ENCODE measurements at regions not wholly inside any gene's neighbourhood (a gene's known extent, or its start where the extent isn't known, plus 50 kb on each side); places are given as distances from the start of the nearest gene placed in this dataset.
"Not testable (repeated sequence)": the region's sequence is repeated elsewhere in the genome, so short reads cannot be mapped to it uniquely, and the experiment has no call there.

DNA sequence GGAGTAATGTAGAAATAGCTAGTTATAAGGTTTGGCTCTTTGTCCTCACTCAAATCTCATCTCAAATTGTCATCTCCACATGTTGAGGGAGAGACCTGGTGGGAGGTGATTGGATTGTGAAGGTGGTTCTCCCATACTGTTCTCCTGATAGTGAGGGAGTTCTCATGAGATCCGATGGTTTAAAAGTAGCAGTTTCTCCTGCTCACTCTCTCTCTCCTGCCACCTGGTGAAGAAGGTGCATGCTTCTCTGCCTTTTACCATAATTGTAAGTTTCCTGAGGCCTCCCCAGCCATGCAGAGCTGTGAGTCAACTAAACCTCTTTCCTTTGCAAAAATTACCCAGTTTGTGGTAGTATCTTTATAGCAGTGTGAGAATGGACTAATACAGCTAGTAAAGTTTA, 849.4 kb downstream of the DACH1 start:
- no peaks in the 10 kb centered on the region for H3K27me3 ChIP-seq (ENCODE audit: insufficient read depth, insufficient read length)
- no peak overlapping the region for H3K9ac ChIP-seq (ENCODE audit: insufficient read length, low read depth)
- H3K9me3 ChIP-seq (ENCODE audit: insufficient read depth, low read length): no peaks in the 10 kb centered on the region
- no peak overlapping the region for H3K4me3 ChIP-seq (ENCODE audit: insufficient read length, low read depth)
- H3K36me3 ChIP-seq (ENCODE audit: insufficient read depth, insufficient read length, low read length): no peaks in the 10 kb centered on the region
- no peak for DNase-seq (ENCODE audit: low read depth, low spot score)
- H3K4me1 ChIP-seq (ENCODE audit: insufficient read depth, insufficient read length): no peaks in the 10 kb centered on the region
- TF ChIP-seq SUZ12 (IDR thresholded peaks at IDR 0.05; ENCODE audit: extremely low read depth, insufficient read depth, insufficient read length): no peak
- TF ChIP-seq YY1 (IDR thresholded peaks at IDR 0.05; ENCODE audit: insufficient read depth, insufficient read length): no peak
- no peak for TF ChIP-seq ZNF274 (IDR thresholded peaks at IDR 0.05; ENCODE audit: low read depth, low read length)

DNA sequence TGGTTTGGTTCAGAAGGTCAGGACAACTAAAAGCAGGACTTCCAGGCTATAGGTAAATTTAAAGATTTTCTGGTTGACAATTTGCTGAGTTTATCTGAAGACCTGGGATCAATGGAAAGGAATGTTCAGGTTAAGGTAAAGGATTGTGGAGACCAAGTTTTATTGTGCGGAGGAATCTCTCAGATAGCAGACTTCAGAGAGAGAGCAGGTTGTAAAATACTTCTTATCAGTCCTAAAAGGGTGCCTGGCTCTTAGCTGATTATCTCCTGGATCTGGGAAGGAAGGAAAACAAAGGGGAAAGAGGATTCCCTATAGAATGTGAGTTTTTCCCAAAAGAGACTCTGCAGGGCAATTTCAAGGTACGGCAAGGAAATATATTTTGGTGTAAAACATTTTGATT, 851.5 kb downstream of the DACH1 start:
- Histone ChIP-seq H3K9ac (ENCODE audit: insufficient read length, low read depth) (no peak overlapping the region), H3K4me3 (ENCODE audit: insufficient read length, low read depth) (no peak overlapping the region), H3K27me3 (ENCODE audit: insufficient read depth, insufficient read length) (no peaks in the 10 kb centered on the region), H3K36me3 (ENCODE audit: insufficient read depth, insufficient read length, low read length) (no peaks in the 10 kb centered on the region), H3K4me1 (ENCODE audit: insufficient read depth, insufficient read length) (no peaks in the 10 kb centered on the region), H3K9me3 (ENCODE audit: insufficient read depth, low read length) (no peaks in the 10 kb centered on the region)
- DNase-seq (ENCODE audit: low read depth, low spot score): no peak
- no peak for TF ChIP-seq ZNF274 (IDR thresholded peaks at IDR 0.05; ENCODE audit: low read depth, low read length)
- no peak for TF ChIP-seq YY1 (IDR thresholded peaks at IDR 0.05; ENCODE audit: insufficient read depth, insufficient read length)
- no peak for TF ChIP-seq SUZ12 (IDR thresholded peaks at IDR 0.05; ENCODE audit: extremely low read depth, insufficient read depth, insufficient read length)

GRCh38 chr13:71015021-71015420, 852.0 kb downstream of the DACH1 start:
- no peaks in the 10 kb centered on the region for H3K9me3 ChIP-seq (ENCODE audit: insufficient read depth, low read length)
- TF ChIP-seq SUZ12 (IDR thresholded peaks at IDR 0.05; ENCODE audit: extremely low read depth, insufficient read depth, insufficient read length): no peak
- no peak for TF ChIP-seq YY1 (IDR thresholded peaks at IDR 0.05; ENCODE audit: insufficient read depth, insufficient read length)
- no peak for TF ChIP-seq ZNF274 (IDR thresholded peaks at IDR 0.05; ENCODE audit: low read depth, low read length)
- H3K9ac ChIP-seq (ENCODE audit: insufficient read length, low read depth): no peak overlapping the region
- no peaks in the 10 kb centered on the region for H3K36me3 ChIP-seq (ENCODE audit: insufficient read depth, insufficient read length, low read length)
- H3K4me3 ChIP-seq (ENCODE audit: insufficient read length, low read depth): no peak overlapping the region
- no peak for DNase-seq (ENCODE audit: low read depth, low spot score)
- no peaks in the 10 kb centered on the region for H3K27me3 ChIP-seq (ENCODE audit: insufficient read depth, insufficient read length)
- H3K4me1 ChIP-seq (ENCODE audit: insufficient read depth, insufficient read length): no peaks in the 10 kb centered on the region

GRCh38 chr13:71005919-71006318, 861.1 kb downstream of the DACH1 start:
- H3K9ac ChIP-seq (ENCODE audit: insufficient read length, low read depth): no peak overlapping the region
- H3K4me1 ChIP-seq (ENCODE audit: insufficient read depth, insufficient read length): no peaks in the 10 kb centered on the region
- H3K27me3 ChIP-seq (ENCODE audit: insufficient read depth, insufficient read length): no peaks in the 10 kb centered on the region
- no peaks in the 10 kb centered on the region for H3K36me3 ChIP-seq (ENCODE audit: insufficient read depth, insufficient read length, low read length)
- TF ChIP-seq YY1 (IDR thresholded peaks at IDR 0.05; ENCODE audit: insufficient read depth, insufficient read length) (no peak), SUZ12 (IDR thresholded peaks at IDR 0.05; ENCODE audit: extremely low read depth, insufficient read depth, insufficient read length) (no peak), ZNF274 (IDR thresholded peaks at IDR 0.05; ENCODE audit: low read depth, low read length) (no peak)
- H3K9me3 ChIP-seq (ENCODE audit: insufficient read depth, low read length): no peaks in the 10 kb centered on the region
- no peak overlapping the region for H3K4me3 ChIP-seq (ENCODE audit: insufficient read length, low read depth)
- DNase-seq (ENCODE audit: low read depth, low spot score): no peak

DNA sequence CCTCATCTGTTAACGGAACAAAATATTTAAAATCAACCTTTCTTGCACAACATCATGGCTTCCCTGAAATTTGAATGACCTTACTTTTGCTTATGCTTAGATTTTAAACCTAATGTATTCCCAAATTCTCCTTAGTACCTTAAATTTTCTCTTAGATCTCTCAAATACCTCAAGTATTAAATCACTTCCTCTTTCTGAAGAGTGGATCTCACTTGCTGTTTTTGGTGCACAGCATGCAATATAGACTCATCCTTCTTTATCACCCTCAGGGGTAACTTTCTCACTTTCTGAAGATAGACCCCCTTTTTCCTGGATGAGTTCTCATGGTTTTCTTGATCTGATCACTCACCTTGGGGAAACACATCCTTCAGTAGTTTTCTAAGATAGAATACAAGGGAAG, 871.7 kb downstream of the DACH1 start:
- H3K4me3 ChIP-seq (ENCODE audit: insufficient read length, low read depth): no peak overlapping the region
- H3K36me3 ChIP-seq (ENCODE audit: insufficient read depth, insufficient read length, low read length): no peaks in the 10 kb centered on the region
- TF ChIP-seq ZNF274 (IDR thresholded peaks at IDR 0.05; ENCODE audit: low read depth, low read length) (no peak), YY1 (IDR thresholded peaks at IDR 0.05; ENCODE audit: insufficient read depth, insufficient read length) (no peak), SUZ12 (IDR thresholded peaks at IDR 0.05; ENCODE audit: extremely low read depth, insufficient read depth, insufficient read length) (no peak)
- DNase-seq (ENCODE audit: low read depth, low spot score): no peak
- no peaks in the 10 kb centered on the region for H3K9me3 ChIP-seq (ENCODE audit: insufficient read depth, low read length)
- H3K27me3 ChIP-seq (ENCODE audit: insufficient read depth, insufficient read length): no peaks in the 10 kb centered on the region
- no peak overlapping the region for H3K9ac ChIP-seq (ENCODE audit: insufficient read length, low read depth)
- no peaks in the 10 kb centered on the region for H3K4me1 ChIP-seq (ENCODE audit: insufficient read depth, insufficient read length)

GRCh38 chr13:70994191-70994590, 872.8 kb downstream of the DACH1 start:
- no peaks in the 10 kb centered on the region for H3K36me3 ChIP-seq (ENCODE audit: insufficient read depth, insufficient read length, low read length)
- TF ChIP-seq ZNF274 (IDR thresholded peaks at IDR 0.05; ENCODE audit: low read depth, low read length) (no peak), YY1 (IDR thresholded peaks at IDR 0.05; ENCODE audit: insufficient read depth, insufficient read length) (no peak), SUZ12 (IDR thresholded peaks at IDR 0.05; ENCODE audit: extremely low read depth, insufficient read depth, insufficient read length) (no peak)
- H3K27me3 ChIP-seq (ENCODE audit: insufficient read depth, insufficient read length): no peaks in the 10 kb centered on the region
- no peak overlapping the region for H3K4me3 ChIP-seq (ENCODE audit: insufficient read length, low read depth)
- DNase-seq (ENCODE audit: low read depth, low spot score): no peak
- H3K4me1 ChIP-seq (ENCODE audit: insufficient read depth, insufficient read length): no peaks in the 10 kb centered on the region
- H3K9me3 ChIP-seq (ENCODE audit: insufficient read depth, low read length): no peaks in the 10 kb centered on the region
- no peak overlapping the region for H3K9ac ChIP-seq (ENCODE audit: insufficient read length, low read depth)

GRCh38 chr13:70987043-70987442, 878.8 kb upstream of the KLHL1 start:
- no peaks in the 10 kb centered on the region for H3K9me3 ChIP-seq (ENCODE audit: insufficient read depth, low read length)
- no peak for DNase-seq (ENCODE audit: low read depth, low spot score)
- no peak overlapping the region for H3K9ac ChIP-seq (ENCODE audit: insufficient read length, low read depth)
- no peaks in the 10 kb centered on the region for H3K36me3 ChIP-seq (ENCODE audit: insufficient read depth, insufficient read length, low read length)
- no peaks in the 10 kb centered on the region for H3K4me1 ChIP-seq (ENCODE audit: insufficient read depth, insufficient read length)
- no peak overlapping the region for H3K4me3 ChIP-seq (ENCODE audit: insufficient read length, low read depth)
- TF ChIP-seq ZNF274 (IDR thresholded peaks at IDR 0.05; ENCODE audit: low read depth, low read length): no peak
- TF ChIP-seq SUZ12 (IDR thresholded peaks at IDR 0.05; ENCODE audit: extremely low read depth, insufficient read depth, insufficient read length): no peak
- no peak for TF ChIP-seq YY1 (IDR thresholded peaks at IDR 0.05; ENCODE audit: insufficient read depth, insufficient read length)
- no peaks in the 10 kb centered on the region for H3K27me3 ChIP-seq (ENCODE audit: insufficient read depth, insufficient read length)

DNA sequence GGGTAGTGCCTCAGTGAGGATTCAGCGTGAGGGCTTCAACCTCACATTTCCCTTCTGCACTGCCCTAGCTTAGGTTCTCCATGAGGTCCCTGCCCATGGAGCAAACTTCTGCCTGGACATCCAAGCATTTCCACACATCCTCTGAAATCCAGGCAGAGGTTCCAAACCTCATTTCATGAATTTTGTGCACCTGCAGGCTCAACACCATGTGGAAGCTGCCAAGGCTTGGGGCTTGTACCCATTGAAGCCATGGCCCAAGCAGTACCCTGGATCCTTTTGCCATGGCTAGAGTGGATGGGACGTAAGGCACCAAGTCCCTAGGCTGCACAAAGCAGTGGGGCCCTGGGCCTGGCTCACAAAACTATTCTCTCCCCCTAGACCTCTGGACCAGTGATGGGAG, 877.1 kb upstream of the KLHL1 start:
- Histone ChIP-seq H3K36me3 (ENCODE audit: insufficient read depth, insufficient read length, low read length) (no peaks in the 10 kb centered on the region), H3K27me3 (ENCODE audit: insufficient read depth, insufficient read length) (no peaks in the 10 kb centered on the region), H3K4me3 (ENCODE audit: insufficient read length, low read depth) (no peak overlapping the region), H3K4me1 (ENCODE audit: insufficient read depth, insufficient read length) (no peaks in the 10 kb centered on the region), H3K9me3 (ENCODE audit: insufficient read depth, low read length) (no peaks in the 10 kb centered on the region), H3K9ac (ENCODE audit: insufficient read length, low read depth) (no peak overlapping the region)
- TF ChIP-seq ZNF274 (IDR thresholded peaks at IDR 0.05; ENCODE audit: low read depth, low read length) (no peak), SUZ12 (IDR thresholded peaks at IDR 0.05; ENCODE audit: extremely low read depth, insufficient read depth, insufficient read length) (no peak), YY1 (IDR thresholded peaks at IDR 0.05; ENCODE audit: insufficient read depth, insufficient read length) (no peak)
- no peak for DNase-seq (ENCODE audit: low read depth, low spot score)

GRCh38 chr13:70981219-70981618, 873.0 kb upstream of the KLHL1 start:
- not testable (repeated sequence) for H3K9ac ChIP-seq (ENCODE audit: insufficient read length, low read depth); H3K27me3 ChIP-seq (ENCODE audit: insufficient read depth, insufficient read length); H3K36me3 ChIP-seq (ENCODE audit: insufficient read depth, insufficient read length, low read length); H3K4me3 ChIP-seq (ENCODE audit: insufficient read length, low read depth); DNase-seq (ENCODE audit: low read depth, low spot score); H3K4me1 ChIP-seq (ENCODE audit: insufficient read depth, insufficient read length); H3K9me3 ChIP-seq (ENCODE audit: insufficient read depth, low read length)
